H1 (cell line): ENCODE measurements at regions not wholly inside any gene's neighbourhood (a gene's known extent, or its start where the extent isn't known, plus 50 kb on each side); places are given as distances from the start of the nearest gene placed in this dataset.

Experiments
- CTCF ChIA-PET: fragments of 300-600 bp; sonication (Branson Sonifier 250); formaldehyde crosslinking; loops from one replicate; lab custom pipeline; 2021; ENCODE audit not compliant: partially characterized antibody; lab: Charles Lee
- POLR2A ChIA-PET: fragments of 300-600 bp; sonication (Branson Sonifier 250); formaldehyde crosslinking; loops from one replicate; lab custom pipeline; 2021; ENCODE audit warnings: inconsistent platforms; ENCODE audit not compliant: partially characterized antibody; lab: Charles Lee
- DNase-seq, 2 experiments: peaks; one replicate each; pipeline versions ENCODE4 v3.0.0 to v3.0.0-alpha.2; 2010 to 2022; ENCODE audit warnings: low spot score in 2 of 2, low read depth in 1 of 2, mixed read lengths in 1 of 2
- FAIRE-seq: peaks from 2 replicates; lab custom pipeline; 2011; peaks lifted over from hg19 to GRCh38; lab: Jason Lieb, UNC
- H2AFZ ChIP-seq: 2 replicates; pipeline ENCODE4 v1.8.1; 2012; ENCODE audit warnings: low read length, inconsistent platforms
- H2AK5ac ChIP-seq: 2 replicates; pipeline ENCODE4 v1.6.1; 2013; ENCODE audit warnings: low read depth, low read length
- H2BK120ac ChIP-seq: replicated peaks from 2 replicates; pipeline ENCODE3; 2013; ENCODE audit warnings: low read depth, low read length, inconsistent platforms
- H2BK12ac ChIP-seq: 2 replicates; pipeline ENCODE4 v1.6.1; 2013; ENCODE audit warnings: low read depth, low read length
- H2BK15ac ChIP-seq: 2 replicates; pipeline ENCODE4 v1.6.1; 2013; ENCODE audit warnings: low read length
- H2BK20ac ChIP-seq: 2 replicates; pipeline ENCODE4 v1.6.1; 2013; ENCODE audit warnings: low read length
- H2BK5ac ChIP-seq: 2 replicates; pipeline ENCODE4 v1.6.1; 2013; ENCODE audit warnings: low read depth, low read length
- H3K14ac ChIP-seq: 2 replicates; pipeline ENCODE4 v1.6.1; 2013; ENCODE audit warnings: inconsistent platforms; ENCODE audit not compliant: insufficient read length
- H3K18ac ChIP-seq: 2 replicates; pipeline ENCODE4 v1.6.1; 2013; ENCODE audit warnings: low read length; ENCODE audit errors: extremely low read depth
- H3K23ac ChIP-seq: 2 replicates; pipeline ENCODE4 v1.6.1; 2013; ENCODE audit warnings: inconsistent platforms; ENCODE audit not compliant: insufficient read length
- H3K23me2 ChIP-seq: 2 replicates; pipeline ENCODE4 v1.6.1; 2013; ENCODE audit warnings: low read depth, low read length
- H3K27ac ChIP-seq: 2 replicates; pipeline ENCODE4 v1.6.1; 2011; ENCODE audit warnings: low read depth, low read length, inconsistent platforms
- H3K27me3 ChIP-seq, 4 experiments: replicated peaks in 1 of 4; 1 replicate in 1 of 4; 2 replicates in 3 of 4; pipeline versions ENCODE4 v1.6.1 to v1.8.1; 2011 to 2013; ENCODE audit warnings: low read length in 3 of 4, mild to moderate bottlenecking in 3 of 4, inconsistent platforms in 2 of 4, mixed read lengths in 2 of 4, moderate library complexity in 1 of 4; ENCODE audit not compliant: control insufficient read depth in 3 of 4, insufficient read depth in 3 of 4; ENCODE audit errors: extremely low read depth in 1 of 4
- H3K36me3 ChIP-seq, 4 experiments: 2 replicates each; pipeline versions ENCODE4 v1.6.1 to v1.8.1; 2011 to 2013; ENCODE audit warnings: mild to moderate bottlenecking in 4 of 4, low read length in 3 of 4, moderate library complexity in 2 of 4, control low read depth in 1 of 4, inconsistent platforms in 1 of 4; ENCODE audit not compliant: insufficient read depth in 4 of 4, control insufficient read depth in 2 of 4
- H3K4ac ChIP-seq: replicated peaks from 2 replicates; pipeline ENCODE3; 2013; ENCODE audit warnings: low read length, low read depth, mixed read lengths, inconsistent platforms; ENCODE audit not compliant: insufficient read length
- H3K4me1 ChIP-seq, 4 experiments: replicated peaks in 1 of 4; 1 replicate in 1 of 4; 2 replicates in 3 of 4; pipeline versions ENCODE4 v1.6.1 to v1.8.1; 2011 to 2013; ENCODE audit warnings: low read length in 3 of 4, inconsistent platforms in 2 of 4, mixed read lengths in 1 of 4; ENCODE audit not compliant: insufficient read depth in 4 of 4, control insufficient read depth in 3 of 4
- H3K4me2 ChIP-seq, 2 experiments: 2 replicates each; pipeline versions ENCODE4 v1.6.1 to v1.8.1; 2011 to 2013; ENCODE audit warnings: low read depth in 2 of 2, low read length in 2 of 2, control low read depth in 1 of 2, inconsistent platforms in 1 of 2, mild to moderate bottlenecking in 1 of 2; ENCODE audit not compliant: insufficient read depth in 1 of 2
- H3K4me3 ChIP-seq, 4 experiments: fragments of 200-600, 300-600 bp in 1 of 4; sonication (generic), shearing (Covaris generic), sonication (Bioruptor Twin) in 1 of 4; 2 replicates each; pipeline versions ENCODE4 v1.5.1 to v1.8.1; 2011 to 2016; ENCODE audit warnings: low read length in 4 of 4, low read depth in 3 of 4, control low read depth in 2 of 4, inconsistent platforms in 2 of 4, mild to moderate bottlenecking in 2 of 4, mixed read lengths in 1 of 4, moderate library complexity in 1 of 4; ENCODE audit not compliant: insufficient read depth in 2 of 4; ENCODE audit errors: extremely low read depth in 1 of 4
- H3K56ac ChIP-seq: replicated peaks from 2 replicates; pipeline ENCODE3; 2013; ENCODE audit warnings: low read depth, mild to moderate bottlenecking, mixed read lengths, low read length, inconsistent platforms; ENCODE audit not compliant: insufficient read length
- H3K79me1 ChIP-seq: 2 replicates; pipeline ENCODE4 v1.6.1; 2013; ENCODE audit warnings: low read depth, low read length, control low read depth
- H3K79me2 ChIP-seq, 2 experiments: 2 replicates each; pipeline versions ENCODE4 v1.6.1 to v1.8.1; 2012 to 2013; ENCODE audit warnings: low read length in 2 of 2, mild to moderate bottlenecking in 2 of 2, inconsistent platforms in 1 of 2; ENCODE audit not compliant: insufficient read depth in 2 of 2, control insufficient read depth in 1 of 2
- H3K9ac ChIP-seq, 4 experiments: replicated peaks in 1 of 4; 1 replicate in 1 of 4; 2 replicates in 3 of 4; pipeline versions ENCODE4 v1.6.1 to v1.8.1; 2011 to 2013; ENCODE audit warnings: low read depth in 3 of 4, low read length in 3 of 4, control low read depth in 2 of 4, mild to moderate bottlenecking in 2 of 4, moderate library complexity in 2 of 4, inconsistent platforms in 1 of 4; ENCODE audit errors: extremely low read depth in 1 of 4
- H3K9me3 ChIP-seq, 2 experiments: 2 replicates each; pipeline versions ENCODE4 v1.6.1 to v1.8.1; 2012 to 2013; ENCODE audit warnings: mild to moderate bottlenecking in 2 of 2, moderate library complexity in 2 of 2, control low read depth in 1 of 2, inconsistent platforms in 1 of 2, low read depth in 1 of 2, low read length in 1 of 2, mixed read lengths in 1 of 2; ENCODE audit not compliant: insufficient read depth in 2 of 2
- H4K20me1 ChIP-seq, 2 experiments: replicated peaks in 1 of 2; 2 replicates each; pipeline versions ENCODE3 to v1.8.1; 2011 to 2013; ENCODE audit warnings: inconsistent platforms in 2 of 2, low read length in 2 of 2, mild to moderate bottlenecking in 1 of 2; ENCODE audit not compliant: insufficient read depth in 2 of 2, control insufficient read depth in 1 of 2
- H4K5ac ChIP-seq: 2 replicates; pipeline ENCODE4 v1.6.1; 2013; ENCODE audit warnings: low read length, low read depth, mixed read lengths, inconsistent platforms; ENCODE audit not compliant: insufficient read length
- H4K8ac ChIP-seq: 2 replicates; pipeline ENCODE4 v1.8.0; 2013; ENCODE audit warnings: mild to moderate bottlenecking, moderate library complexity, low read length, inconsistent platforms; ENCODE audit not compliant: insufficient read depth; ENCODE audit errors: extremely low read depth
- H4K91ac ChIP-seq: replicated peaks from 2 replicates; pipeline ENCODE3; 2013; ENCODE audit warnings: low read length, mixed read lengths, inconsistent platforms; ENCODE audit not compliant: insufficient read length
- CBX5 ChIP-seq: fragments of 300-800, 300-1000 bp; sonication (generic); IDR thresholded peaks from 2 replicates; pipeline ENCODE4 v1.7.1; 2016; ENCODE audit warnings: antibody characterized with exemption, low read length, low read depth
- CTCF ChIP-seq, 3 experiments: IDR thresholded peaks; 1 replicate in 2 of 3; 2 replicates in 1 of 3; pipeline versions ENCODE4 v1.5.1 to v1.6.1; 2011; ENCODE audit warnings: low read length in 3 of 3, mild to moderate bottlenecking in 3 of 3, inconsistent platforms in 2 of 3, low read depth in 1 of 3, moderate library complexity in 1 of 3; ENCODE audit not compliant: insufficient read depth in 1 of 3; ENCODE audit errors: control extremely low read depth in 1 of 3
- HDAC6 ChIP-seq: IDR thresholded peaks from one replicate; pipeline ENCODE4 v1.7.1; 2012; ENCODE audit warnings: low read depth, mild to moderate bottlenecking, inconsistent platforms, low read length, moderate library complexity
- JUND ChIP-seq: IDR thresholded peaks from 2 replicates; pipeline ENCODE4 v1.6.1; 2011; ENCODE audit warnings: mild to moderate bottlenecking, improper control_type of control experiment, low read length
- NRF1 ChIP-seq: IDR thresholded peaks from 2 replicates; pipeline ENCODE4 v1.6.1; 2011; ENCODE audit warnings: mild to moderate bottlenecking, low read depth, low read length, improper control_type of control experiment
- RFX5 ChIP-seq: IDR thresholded peaks from 2 replicates; pipeline ENCODE4 v1.6.1; 2011; ENCODE audit warnings: low read depth, low read length, improper control_type of control experiment, borderline replicate concordance
- RXRA ChIP-seq: IDR thresholded peaks from 2 replicates; pipeline ENCODE4 v1.6.1; 2011; ENCODE audit warnings: low read depth, mild to moderate bottlenecking, low read length, moderate library complexity; ENCODE audit not compliant: insufficient read depth
- SIN3A ChIP-seq, 2 experiments: IDR thresholded peaks in 1 of 2; conservative IDR thresholded peaks in 1 of 2; 2 replicates each; pipeline ENCODE4 v1.6.1; 2011 to 2012; ENCODE audit warnings: low read length in 2 of 2, improper control_type of control experiment in 1 of 2, low read depth in 1 of 2, mild to moderate bottlenecking in 1 of 2
- SP2 ChIP-seq: IDR thresholded peaks from 2 replicates; pipeline ENCODE4 v1.6.1; 2012; ENCODE audit warnings: mild to moderate bottlenecking, low read length, inconsistent platforms
- USF2 ChIP-seq: IDR thresholded peaks from 2 replicates; pipeline ENCODE4 v1.6.1; 2011; ENCODE audit warnings: low read length, improper control_type of control experiment
- WGBS, 2 experiments: shearing (Covaris generic) in 1 of 2; methylation state at CpG; one replicate each; pipeline versions ENCODE4 v1.1.6 to v1.1.7; 2013 to 2015; ENCODE audit warnings: low lambda C conversion rate in 2 of 2, mixed read lengths in 2 of 2, inconsistent platforms in 1 of 2, low coverage in 1 of 2, missing lambda C conversion rate in 1 of 2; ENCODE audit not compliant: insufficient replicate concordance in 2 of 2, insufficient coverage in 1 of 2, insufficient read length in 1 of 2; ENCODE audit errors: extremely low coverage in 1 of 2, missing lambda C conversion rate in 1 of 2; 5-methylcytosine and 5-hydroxymethylcytosine counted together

GRCh38 chr2:53303012-53303578 lies 464.5 kb upstream of the CHAC2 start:
- CTCF ChIA-PET, result interaction anchor here (0.6 kb wide), 1 partner anchor 44 kb away, joined by 4 read pairs; no protein-coding TSS in a partner anchor
- TF ChIP-seq HDAC6, result no peak
- TF ChIP-seq USF2, result no peak
- no peak for TF ChIP-seq CTCF (IDR thresholded peaks at IDR 0.05; ENCODE audit: control extremely low read depth in 1 of 3, insufficient read depth in 1 of 3, low read depth in 1 of 3, low read length in 3 of 3)
- no peak for TF ChIP-seq CBX5
- TF ChIP-seq NRF1, result no peak
- TF ChIP-seq RXRA, result no peak
- TF ChIP-seq SP2, result no peak
- no peak for TF ChIP-seq SIN3A (conservative IDR thresholded peaks at IDR 0.05 in 1 of 2, IDR thresholded peaks at IDR 0.05 in 1 of 2; ENCODE audit: low read depth in 1 of 2, low read length in 2 of 2)
- TF ChIP-seq JUND, result no peak
- TF ChIP-seq RFX5, result no peak

More at GRCh38 chr2:53303012-53303578, 464.5 kb upstream of the CHAC2 start:
- no peaks in the 10 kb centered on the region for H3K4me1 ChIP-seq
- no peak overlapping the region for H2BK15ac ChIP-seq
- H3K36me3 ChIP-seq, result no peaks in the 10 kb centered on the region
- H3K23ac ChIP-seq, result no peak overlapping the region
- DNase-seq (no peak), FAIRE-seq (no peak)
- no peak overlapping the region for H3K4me2 ChIP-seq
- POLR2A ChIA-PET, result no interaction called here
- no peaks in the 10 kb centered on the region for H3K79me2 ChIP-seq
- no peak overlapping the region for H4K91ac ChIP-seq
- WGBS, 2 experiments, result 87% methylated on average over 4 of the region's 4 CpGs; no CpG with 5 or more reads in 1 of the 2 experiments
- H3K56ac ChIP-seq, result no peak overlapping the region
- no peak overlapping the region for H3K9ac ChIP-seq
- no peaks in the 10 kb centered on the region for H3K27me3 ChIP-seq
- H3K27ac ChIP-seq, result no peak overlapping the region
- H3K9me3 ChIP-seq, result no peaks in the 10 kb centered on the region
- H2BK120ac ChIP-seq, result no peak overlapping the region
- no peaks in the 10 kb centered on the region for H3K79me1 ChIP-seq
- no peak overlapping the region for H2AFZ ChIP-seq
- no peak overlapping the region for H3K18ac ChIP-seq
- no peak overlapping the region for H4K8ac ChIP-seq
- H3K4me3 ChIP-seq, result no peak overlapping the region
- no peak overlapping the region for H4K5ac ChIP-seq
- no peaks in the 10 kb centered on the region for H3K23me2 ChIP-seq
- H3K14ac ChIP-seq, result no peak overlapping the region
- no peak overlapping the region for H2BK12ac ChIP-seq
- no peaks in the 10 kb centered on the region for H4K20me1 ChIP-seq
- no peak overlapping the region for H2AK5ac ChIP-seq
- H2BK20ac ChIP-seq, result no peak overlapping the region
- no peak overlapping the region for H2BK5ac ChIP-seq
- no peak overlapping the region for H3K4ac ChIP-seq
